A673 (cell line): ENCODE measurements at regions not wholly inside any gene's neighbourhood (a gene's known extent, or its start where the extent isn't known, plus 50 kb on each side); places are given as distances from the start of the nearest gene placed in this dataset.

Experiments used
- BruUV-seq: library from RNA; stranded (reverse); fragments of 400-500 nt; replicated peaks from 2 replicates; lab custom pipeline; 2021; lab: Mats Ljungman, UMichigan
- CTCF ChIA-PET: fragments of 300-600 bp; sonication (Branson Sonifier 250); formaldehyde crosslinking; loops from one replicate; lab custom pipeline; 2022; ENCODE audit warnings: antibody characterized with exemption; lab: Charles Lee
- POLR2A ChIA-PET: fragments of 300-600 bp; sonication (Branson Sonifier 250); formaldehyde crosslinking; loops from one replicate; lab custom pipeline; 2022; ENCODE audit warnings: antibody characterized with exemption; ENCODE audit not compliant: low non-redundant PET; lab: Charles Lee
- DNase-seq: peaks from one replicate; pipeline ENCODE4 v3.0.0-alpha.2; 2015; ENCODE audit warnings: low spot score
- H3K27ac ChIP-seq: fragments of 200-600 bp; sonication (generic); 2 replicates; pipeline ENCODE4 v1.5.1; 2016; ENCODE audit warnings: mixed run types, low read depth, mild to moderate bottlenecking, mixed read lengths, antibody characterized with exemption, low read length; ENCODE audit not compliant: poor library complexity, severe bottlenecking
- H3K27me3 ChIP-seq: fragments of 200-600 bp; sonication (generic); replicated peaks from 2 replicates; pipeline ENCODE4 v1.6.1; 2017; ENCODE audit warnings: mixed run types, low read depth, mild to moderate bottlenecking, mixed read lengths, antibody characterized with exemption, low read length; ENCODE audit not compliant: insufficient read depth, poor library complexity
- H3K36me3 ChIP-seq: fragments of 200-600 bp; sonication (generic); 2 replicates; pipeline ENCODE4 v1.6.1; 2016; ENCODE audit warnings: mixed run types, mild to moderate bottlenecking, mixed read lengths, antibody characterized with exemption, low read length; ENCODE audit not compliant: insufficient read depth, poor library complexity, severe bottlenecking
- H3K4me1 ChIP-seq: fragments of 200-600 bp; sonication (generic); 2 replicates; pipeline ENCODE4 v1.6.1; 2017; ENCODE audit warnings: mixed run types, mild to moderate bottlenecking, mixed read lengths, antibody characterized with exemption, low read length; ENCODE audit not compliant: insufficient read depth, poor library complexity, severe bottlenecking
- H3K4me3 ChIP-seq: fragments of 200-600 bp; sonication (generic); 2 replicates; pipeline ENCODE4 v1.5.1; 2016; ENCODE audit warnings: low read depth, mixed run types, mild to moderate bottlenecking, mixed read lengths, low read length; ENCODE audit not compliant: poor library complexity, severe bottlenecking
- H3K9me3 ChIP-seq: fragments of 200-600 bp; sonication (generic); 2 replicates; pipeline ENCODE4 v1.6.1; 2016; ENCODE audit warnings: mixed run types, low read depth, mild to moderate bottlenecking, mixed read lengths, antibody characterized with exemption, low read length; ENCODE audit not compliant: poor library complexity, severe bottlenecking
- EZH2 ChIP-seq: fragments of 200-600 bp; sonication (generic); IDR thresholded peaks from 2 replicates; pipeline ENCODE4 v1.6.1; 2017; ENCODE audit warnings: borderline replicate concordance, low read depth, mild to moderate bottlenecking, mixed read lengths, antibody characterized with exemption, low read length; ENCODE audit not compliant: poor library complexity, severe bottlenecking
- intact Hi-C: fragments of 100-400 bp; cut with micrococcal nuclease; formaldehyde crosslinking; loops from one replicate; pipeline ENCODE4 v1.10.0; 2022; ENCODE audit not compliant: unreplicated experiment
- TF ChIP-seq, protein P1 (sequence below): fragments of 300-800, 200-600 bp; sonication (generic); conservative IDR thresholded peaks from 2 replicates; pipeline ENCODE4 v1.5.1; 2017; ENCODE audit warnings: low read depth, mild to moderate bottlenecking, antibody characterized with exemption, low read length, moderate library complexity, mixed read lengths

DNA sequence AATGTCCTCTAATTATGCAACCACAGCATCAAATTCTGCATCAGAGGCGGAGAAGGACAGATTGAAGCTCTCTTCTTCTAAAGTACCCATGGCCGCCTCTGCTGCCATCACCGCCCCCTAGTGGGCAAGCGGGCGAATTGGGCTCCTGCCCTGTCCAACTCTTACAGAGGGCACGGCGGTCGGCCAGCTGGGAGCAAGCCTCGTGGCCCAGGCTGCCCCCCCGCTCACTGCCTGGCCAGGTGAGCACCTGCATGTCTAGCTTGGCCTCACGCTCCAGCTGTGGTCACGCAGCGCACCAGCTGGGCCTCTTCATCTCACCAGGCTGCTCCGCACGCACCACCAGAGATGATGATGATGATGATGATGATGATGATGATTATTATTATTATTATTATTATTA lies 146.1 kb upstream of the TOM1L1 start:
- ChIA-PET POLR2A (no interaction called here), CTCF (interaction anchor here (0.7 kb wide), 1 partner anchor 576 kb away, joined by 3 read pairs; no protein-coding TSS in a partner anchor)
- no peaks in the 10 kb centered on the region for H3K9me3 ChIP-seq
- intact Hi-C loops: no loop called here
- no peak overlapping the region for H3K27ac ChIP-seq
- no peaks in the 10 kb centered on the region for H3K4me1 ChIP-seq
- TF ChIP-seq, protein P1, sequence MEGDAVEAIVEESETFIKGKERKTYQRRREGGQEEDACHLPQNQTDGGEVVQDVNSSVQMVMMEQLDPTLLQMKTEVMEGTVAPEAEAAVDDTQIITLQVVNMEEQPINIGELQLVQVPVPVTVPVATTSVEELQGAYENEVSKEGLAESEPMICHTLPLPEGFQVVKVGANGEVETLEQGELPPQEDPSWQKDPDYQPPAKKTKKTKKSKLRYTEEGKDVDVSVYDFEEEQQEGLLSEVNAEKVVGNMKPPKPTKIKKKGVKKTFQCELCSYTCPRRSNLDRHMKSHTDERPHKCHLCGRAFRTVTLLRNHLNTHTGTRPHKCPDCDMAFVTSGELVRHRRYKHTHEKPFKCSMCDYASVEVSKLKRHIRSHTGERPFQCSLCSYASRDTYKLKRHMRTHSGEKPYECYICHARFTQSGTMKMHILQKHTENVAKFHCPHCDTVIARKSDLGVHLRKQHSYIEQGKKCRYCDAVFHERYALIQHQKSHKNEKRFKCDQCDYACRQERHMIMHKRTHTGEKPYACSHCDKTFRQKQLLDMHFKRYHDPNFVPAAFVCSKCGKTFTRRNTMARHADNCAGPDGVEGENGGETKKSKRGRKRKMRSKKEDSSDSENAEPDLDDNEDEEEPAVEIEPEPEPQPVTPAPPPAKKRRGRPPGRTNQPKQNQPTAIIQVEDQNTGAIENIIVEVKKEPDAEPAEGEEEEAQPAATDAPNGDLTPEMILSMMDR: peak; percentile 76
- no peak for TF ChIP-seq EZH2
- BruUV-seq: no TSS peak
- H3K4me3 ChIP-seq: no peak overlapping the region
- H3K27me3 ChIP-seq: no peaks in the 10 kb centered on the region
- peak; percentile 57 for DNase-seq
- H3K36me3 ChIP-seq: no peaks in the 10 kb centered on the region

DNA sequence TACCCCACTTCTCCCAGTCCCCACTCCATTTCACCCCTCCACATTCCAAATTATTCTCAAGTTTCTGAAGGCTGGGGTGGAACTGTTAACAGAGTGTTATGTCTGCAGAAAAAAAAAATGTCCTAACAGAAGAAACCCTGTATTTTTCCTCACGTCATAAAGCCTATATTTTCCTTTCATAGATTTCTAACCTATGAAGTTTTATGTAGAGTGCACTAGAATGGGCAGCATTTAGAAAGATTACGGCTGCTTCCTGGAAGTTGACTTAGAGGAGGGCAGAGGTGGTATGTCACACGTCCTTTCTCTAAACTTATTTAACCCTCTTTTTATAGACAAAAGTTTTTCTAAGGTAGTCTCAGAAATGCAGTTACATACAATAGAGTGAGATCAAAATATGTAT lies 139.8 kb upstream of the TOM1L1 start:
- ChIA-PET CTCF (no interaction called here), POLR2A (no interaction called here)
- H3K4me1 ChIP-seq: no peaks in the 10 kb centered on the region
- H3K27ac ChIP-seq: no peak overlapping the region
- no peak for DNase-seq
- H3K27me3 ChIP-seq: no peaks in the 10 kb centered on the region
- no peaks in the 10 kb centered on the region for H3K9me3 ChIP-seq
- no peak for TF ChIP-seq EZH2
- TF ChIP-seq, protein P1: no peak
- H3K36me3 ChIP-seq: no peaks in the 10 kb centered on the region
- BruUV-seq: no TSS peak
- intact Hi-C loops: no loop called here
- no peak overlapping the region for H3K4me3 ChIP-seq

DNA sequence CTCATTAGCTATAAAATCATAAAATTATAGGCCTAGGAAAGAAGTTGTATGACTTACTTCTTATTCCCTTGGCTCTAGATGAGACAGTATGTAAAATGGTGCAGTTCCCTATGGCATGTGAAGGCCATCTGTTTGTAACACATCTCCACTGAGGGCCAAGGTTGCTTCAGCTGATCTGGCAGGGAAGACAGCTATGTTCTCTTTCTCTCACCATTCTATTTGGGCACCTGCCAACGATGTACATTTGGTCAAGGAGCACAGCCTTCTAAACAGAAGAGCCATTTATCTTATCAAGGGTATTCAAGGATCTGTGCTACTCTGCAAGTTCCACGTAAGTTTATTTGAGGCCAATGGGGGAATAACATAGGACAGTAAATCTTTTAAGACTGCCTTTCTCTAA lies 129.8 kb upstream of the TOM1L1 start:
- Histone ChIP-seq H3K27me3 (no peaks in the 10 kb centered on the region), H3K4me1 (peaks cover 36% of the 10 kb centered on the region), H3K9me3 (no peaks in the 10 kb centered on the region), H3K27ac (no peak overlapping the region), H3K4me3 (no peak overlapping the region), H3K36me3 (no peaks in the 10 kb centered on the region)
- TF ChIP-seq, protein P1: no peak
- TF ChIP-seq EZH2: no peak
- ChIA-PET CTCF (no interaction called here), POLR2A (no interaction called here)
- BruUV-seq: no TSS peak
- DNase-seq: no peak
- intact Hi-C loops: no loop called here
